ENCODE measurements at regions not wholly inside any gene's neighbourhood (a gene's known extent, or its start where the extent isn't known, plus 50 kb on each side); places are given as distances from the start of the nearest gene placed in this dataset.

DNA sequence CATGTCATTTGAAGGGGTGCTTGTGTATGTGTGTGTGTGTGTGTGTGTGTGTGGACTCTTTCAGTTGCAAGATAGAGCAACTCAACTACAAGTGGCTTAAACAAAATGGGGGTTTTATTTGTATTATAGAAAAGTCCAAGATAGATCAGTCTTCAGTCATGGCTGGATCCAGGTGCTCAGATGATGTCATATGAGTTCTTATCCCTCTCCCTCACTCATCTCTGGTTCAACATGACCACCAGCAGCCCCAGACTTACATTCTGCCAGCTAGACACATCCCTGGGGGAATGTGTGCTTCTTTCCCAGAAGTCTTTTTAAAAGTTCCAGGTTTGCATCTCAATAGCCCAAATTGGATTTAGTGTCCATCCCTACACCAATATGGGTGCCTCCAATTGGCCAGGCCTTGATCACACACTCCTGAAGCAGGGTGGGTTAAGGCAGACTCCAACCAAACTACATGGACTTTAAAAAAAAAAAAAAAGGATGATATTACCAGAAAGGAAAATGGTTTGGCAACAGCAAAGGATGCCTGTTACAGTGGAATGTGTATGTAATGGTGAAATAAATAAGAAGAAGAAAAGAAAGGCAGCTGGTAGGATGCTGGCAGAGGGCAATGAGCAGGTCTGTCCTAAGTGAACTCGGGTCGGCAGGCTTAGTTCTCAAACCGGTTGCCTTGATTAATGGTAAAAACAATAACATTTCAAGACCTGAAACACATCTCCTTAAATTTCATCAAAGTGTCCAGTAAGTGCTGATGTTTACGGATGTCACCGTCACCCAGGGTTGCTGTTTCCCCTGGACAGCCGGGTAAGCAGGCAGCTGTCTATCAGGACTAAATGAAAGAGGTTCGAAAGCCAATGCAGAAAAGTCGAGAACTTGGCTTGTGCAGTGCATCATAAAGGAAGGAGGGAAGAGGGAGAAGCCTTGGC is 107.7 kb downstream of the SMIM20 start:
- Histone ChIP-seq H4K8ac (ENCODE audit: low read depth, low read length) (no peak overlapping the region), H4K91ac (ENCODE audit: low read depth, low read length, poor library complexity) (no peak overlapping the region), H3K18ac (ENCODE audit: low read length) (no peak overlapping the region), H3K27ac (replicated peaks; ENCODE audit: low read length) (no peak overlapping the region), H3K36me3 (replicated peaks in 1 of 2; ENCODE audit: control insufficient read depth in 2 of 2, insufficient read depth in 2 of 2, low read length in 2 of 2) (no peaks in the 10 kb centered on the region), H3K23ac (ENCODE audit: low read depth, low read length, poor library complexity) (no peak overlapping the region), H2AFZ (ENCODE audit: low read length) (no peak overlapping the region), H2BK120ac (ENCODE audit: low read depth, low read length) (no peak overlapping the region), H2BK15ac (ENCODE audit: low read length) (no peak overlapping the region), H3K4me1 (ENCODE audit: control insufficient read depth in 2 of 2, insufficient read depth in 1 of 2, low read depth in 1 of 2, low read length in 2 of 2) (no peaks in the 10 kb centered on the region), H3K14ac (ENCODE audit: low read length) (no peak overlapping the region), H3K4me3 (ENCODE audit: low read length in 2 of 2) (no peak overlapping the region), H3K9me3 (replicated peaks in 1 of 2; ENCODE audit: control insufficient read depth in 2 of 2, insufficient read depth in 1 of 2, low read depth in 1 of 2, low read length in 2 of 2) (peaks cover 0 to 2% of the 10 kb centered on the region in 2 donors), H2BK12ac (ENCODE audit: low read length) (no peak overlapping the region), H3K4ac (ENCODE audit: low read length) (no peak overlapping the region), H3K79me1 (ENCODE audit: low read depth, low read length) (no peaks in the 10 kb centered on the region), H2BK5ac (ENCODE audit: low read length) (no peak overlapping the region), H2AK5ac (ENCODE audit: low read depth, low read length) (no peak overlapping the region), H3K4me2 (ENCODE audit: insufficient read depth, low read length, poor library complexity, severe bottlenecking) (no peak overlapping the region), H3K9ac (ENCODE audit: low read depth, low read length, poor library complexity) (no peak overlapping the region), H3K27me3 (ENCODE audit: control insufficient read depth in 3 of 3, insufficient read depth in 3 of 3, low read depth in 1 of 3, low read length in 3 of 3) (peaks cover 0 to 7% (median 0%) of the 10 kb centered on the region in 3 experiments)
- WGBS, 2 donors (ENCODE audit: extremely low coverage in 2 of 2, insufficient read length in 2 of 2, insufficient replicate concordance in 1 of 2): no CpG with 5 or more reads among the region's 8 CpGs
- no peak for DNase-seq (ENCODE audit: low spot score)

DNA sequence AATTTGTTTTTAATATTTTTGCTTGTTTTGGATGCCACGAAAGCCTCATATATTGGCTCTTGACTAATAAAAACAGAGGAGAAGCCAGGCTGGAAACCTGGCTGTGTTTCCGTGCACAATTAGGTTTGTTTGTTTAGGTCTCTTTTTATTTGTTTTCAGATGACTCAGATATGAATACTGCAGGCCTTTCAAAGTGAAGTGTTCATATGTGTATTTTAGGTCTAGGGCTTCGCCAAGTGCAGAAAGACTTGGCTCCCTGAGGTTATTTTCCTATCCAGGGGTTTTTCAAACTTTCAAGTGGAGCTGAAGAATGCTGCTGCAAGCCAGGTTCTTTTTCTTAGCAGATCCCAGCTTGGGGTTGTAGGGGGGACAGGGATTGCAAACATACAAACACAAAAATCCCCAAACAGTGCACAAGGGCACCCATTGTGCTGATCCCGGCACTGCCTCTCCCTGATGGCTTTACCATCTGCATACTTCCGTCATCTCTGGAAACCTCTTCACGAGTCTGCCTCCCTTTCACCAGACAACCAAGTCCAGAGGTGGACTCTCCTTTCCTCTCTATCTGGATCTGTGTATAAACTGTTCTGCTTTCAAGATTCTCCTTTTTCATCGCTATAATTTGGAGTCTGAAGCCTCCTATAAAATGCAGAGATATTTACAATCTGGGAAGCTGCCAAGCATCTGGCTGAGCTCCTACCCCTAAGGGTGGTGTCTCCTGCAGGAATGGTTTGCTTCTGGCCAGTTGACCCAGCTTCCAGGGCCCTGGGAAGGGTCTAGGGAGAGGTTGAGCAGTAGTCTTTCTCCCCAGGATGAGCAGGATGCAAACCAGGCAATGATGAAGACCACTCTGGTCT is 108.6 kb downstream of the SMIM20 start:
- H2AK5ac ChIP-seq (ENCODE audit: low read depth, low read length): no peak overlapping the region
- no peak overlapping the region for H3K4ac ChIP-seq (ENCODE audit: low read length)
- no peak overlapping the region for H3K9ac ChIP-seq (ENCODE audit: low read depth, low read length, poor library complexity)
- H2BK12ac ChIP-seq (ENCODE audit: low read length): no peak overlapping the region
- H2BK15ac ChIP-seq (ENCODE audit: low read length): no peak overlapping the region
- no peak overlapping the region for H4K91ac ChIP-seq (ENCODE audit: low read depth, low read length, poor library complexity)
- no peaks in the 10 kb centered on the region for H3K79me1 ChIP-seq (ENCODE audit: low read depth, low read length)
- no peak overlapping the region for H3K14ac ChIP-seq (ENCODE audit: low read length)
- H3K23ac ChIP-seq (ENCODE audit: low read depth, low read length, poor library complexity): no peak overlapping the region
- H3K9me3 ChIP-seq (replicated peaks in 1 of 2; ENCODE audit: control insufficient read depth in 2 of 2, insufficient read depth in 1 of 2, low read depth in 1 of 2, low read length in 2 of 2): peaks cover 0 to 2% of the 10 kb centered on the region in 2 donors
- H3K4me2 ChIP-seq (ENCODE audit: insufficient read depth, low read length, poor library complexity, severe bottlenecking): no peak overlapping the region
- no peak overlapping the region for H3K27ac ChIP-seq (replicated peaks; ENCODE audit: low read length)
- H3K36me3 ChIP-seq (replicated peaks in 1 of 2; ENCODE audit: control insufficient read depth in 2 of 2, insufficient read depth in 2 of 2, low read length in 2 of 2): no peaks in the 10 kb centered on the region
- H3K18ac ChIP-seq (ENCODE audit: low read length): no peak overlapping the region
- H2BK120ac ChIP-seq (ENCODE audit: low read depth, low read length): no peak overlapping the region
- no peaks in the 10 kb centered on the region for H3K4me1 ChIP-seq (ENCODE audit: control insufficient read depth in 2 of 2, insufficient read depth in 1 of 2, low read depth in 1 of 2, low read length in 2 of 2)
- H2AFZ ChIP-seq (ENCODE audit: low read length): no peak overlapping the region
- DNase-seq (ENCODE audit: low spot score): no peak
- H3K4me3 ChIP-seq (ENCODE audit: low read length in 2 of 2): no peak overlapping the region
- no CpG with 5 or more reads among the region's 7 CpGs for WGBS, 2 donors (ENCODE audit: extremely low coverage in 2 of 2, insufficient read length in 2 of 2, insufficient replicate concordance in 1 of 2)
- no peak overlapping the region for H4K8ac ChIP-seq (ENCODE audit: low read depth, low read length)
- peaks cover 0 to 7% (median 0%) of the 10 kb centered on the region in 3 experiments for H3K27me3 ChIP-seq (ENCODE audit: control insufficient read depth in 3 of 3, insufficient read depth in 3 of 3, low read depth in 1 of 3, low read length in 3 of 3)
- H2BK5ac ChIP-seq (ENCODE audit: low read length): no peak overlapping the region

DNA sequence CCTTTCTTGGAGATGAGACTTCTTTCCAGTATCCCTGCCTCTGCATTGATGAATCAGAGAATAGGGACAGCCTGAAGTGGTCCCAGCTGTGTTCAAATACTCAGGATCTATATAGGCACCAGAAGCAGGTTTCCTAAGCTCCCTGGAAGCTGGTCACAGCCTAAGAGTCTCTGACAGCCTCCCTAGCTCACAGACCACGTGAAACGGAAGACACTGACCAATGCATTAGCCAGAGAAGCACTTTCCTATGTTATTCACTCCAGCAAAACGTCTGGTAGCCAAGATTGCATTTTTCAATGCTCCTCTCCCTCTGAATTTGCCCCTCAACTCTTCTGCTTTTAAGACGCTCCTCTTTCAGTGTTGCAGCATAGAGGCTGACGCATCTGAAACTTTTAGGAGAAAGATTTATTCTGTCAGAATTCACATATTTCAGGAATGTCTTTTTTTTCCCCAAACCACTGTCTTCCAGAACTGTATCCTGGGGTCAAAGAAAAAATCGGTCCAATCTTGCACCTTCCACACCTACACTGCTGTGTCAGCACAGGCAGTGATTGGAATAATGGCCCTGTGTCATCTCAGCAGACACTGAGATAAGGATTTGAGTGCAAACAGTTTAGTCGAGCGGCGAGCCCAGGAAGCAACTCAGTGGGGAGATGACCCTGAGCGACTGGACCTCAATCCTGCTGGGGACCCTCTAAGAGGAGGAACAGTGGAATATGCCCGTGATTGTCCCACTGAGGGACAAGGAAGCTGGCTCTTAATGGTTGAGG is 109.4 kb downstream of the SMIM20 start:
- no peak overlapping the region for H3K4me3 ChIP-seq (ENCODE audit: low read length in 2 of 2)
- H4K91ac ChIP-seq (ENCODE audit: low read depth, low read length, poor library complexity): no peak overlapping the region
- H2AK5ac ChIP-seq (ENCODE audit: low read depth, low read length): no peak overlapping the region
- H3K79me1 ChIP-seq (ENCODE audit: low read depth, low read length): no peaks in the 10 kb centered on the region
- no peak overlapping the region for H2BK15ac ChIP-seq (ENCODE audit: low read length)
- DNase-seq (ENCODE audit: low spot score): no peak
- H3K27ac ChIP-seq (replicated peaks; ENCODE audit: low read length): no peak overlapping the region
- H3K27me3 ChIP-seq (ENCODE audit: control insufficient read depth in 3 of 3, insufficient read depth in 3 of 3, low read depth in 1 of 3, low read length in 3 of 3): peaks cover 0 to 7% (median 0%) of the 10 kb centered on the region in 3 experiments
- H3K18ac ChIP-seq (ENCODE audit: low read length): no peak overlapping the region
- no peak overlapping the region for H4K8ac ChIP-seq (ENCODE audit: low read depth, low read length)
- WGBS, 2 donors (ENCODE audit: extremely low coverage in 2 of 2, insufficient read length in 2 of 2, insufficient replicate concordance in 1 of 2): no CpG with 5 or more reads among the region's 11 CpGs
- H3K14ac ChIP-seq (ENCODE audit: low read length): no peak overlapping the region
- H3K4ac ChIP-seq (ENCODE audit: low read length): no peak overlapping the region
- H3K4me2 ChIP-seq (ENCODE audit: insufficient read depth, low read length, poor library complexity, severe bottlenecking): no peak overlapping the region
- H2BK5ac ChIP-seq (ENCODE audit: low read length): no peak overlapping the region
- H3K9ac ChIP-seq (ENCODE audit: low read depth, low read length, poor library complexity): no peak overlapping the region
- no peaks in the 10 kb centered on the region for H3K9me3 ChIP-seq (replicated peaks in 1 of 2; ENCODE audit: control insufficient read depth in 2 of 2, insufficient read depth in 1 of 2, low read depth in 1 of 2, low read length in 2 of 2)
- no peak overlapping the region for H2BK120ac ChIP-seq (ENCODE audit: low read depth, low read length)
- no peaks in the 10 kb centered on the region for H3K4me1 ChIP-seq (ENCODE audit: control insufficient read depth in 2 of 2, insufficient read depth in 1 of 2, low read depth in 1 of 2, low read length in 2 of 2)
- H3K36me3 ChIP-seq (replicated peaks in 1 of 2; ENCODE audit: control insufficient read depth in 2 of 2, insufficient read depth in 2 of 2, low read length in 2 of 2): no peaks in the 10 kb centered on the region
- no peak overlapping the region for H2BK12ac ChIP-seq (ENCODE audit: low read length)
- no peak overlapping the region for H2AFZ ChIP-seq (ENCODE audit: low read length)
- no peak overlapping the region for H3K23ac ChIP-seq (ENCODE audit: low read depth, low read length, poor library complexity)

Measured in neuronal stem cell (in vitro differentiated cells).